Lower leg skin (tissue), 4 donors: ENCODE measurements at regions not wholly inside any gene's neighbourhood (a gene's known extent, or its start where the extent isn't known, plus 50 kb on each side); places are given as distances from the start of the nearest gene placed in this dataset.

Experiments
- DNase-seq, 2 donors: peaks; one replicate each; pipeline ENCODE4 v3.0.0-alpha.2; 2019; ENCODE audit warnings: low spot score in 2 of 2
- H3K4me3 ChIP-seq: fragments of 200-600 bp; sonication (generic); 2 replicates; pipeline ENCODE4 v1.5.1; 2017; ENCODE audit warnings: mild to moderate bottlenecking, low read depth; ENCODE audit not compliant: poor library complexity, severe bottlenecking
- POLR2A ChIP-seq, 2 donors: fragments of 450-650 bp; IDR thresholded peaks; one replicate each; pipeline ENCODE4 v1.6.1; 2016 to 2017; ENCODE audit warnings: antibody characterized with exemption in 2 of 2, mild to moderate bottlenecking in 1 of 2, moderate library complexity in 1 of 2
- WGBS, 2 donors: methylation state at CpG; one replicate each; pipeline ENCODE4 v1.1.5; 2018; 5-methylcytosine and 5-hydroxymethylcytosine counted together
- intact Hi-C: fragments of 100-400 bp; cut with DNase I; formaldehyde crosslinking; loops from one replicate; pipeline ENCODE4 v1.15.0; 2023; ENCODE audit warnings: low total_unique reads
- TF ChIP-seq, protein P1 (sequence below), 3 donors: fragments of 450-650 bp; IDR thresholded peaks; one replicate each; pipeline ENCODE4 v1.5.1; 2016; ENCODE audit warnings: antibody characterized with exemption in 3 of 3, mild to moderate bottlenecking in 3 of 3, moderate library complexity in 2 of 3

DNA sequence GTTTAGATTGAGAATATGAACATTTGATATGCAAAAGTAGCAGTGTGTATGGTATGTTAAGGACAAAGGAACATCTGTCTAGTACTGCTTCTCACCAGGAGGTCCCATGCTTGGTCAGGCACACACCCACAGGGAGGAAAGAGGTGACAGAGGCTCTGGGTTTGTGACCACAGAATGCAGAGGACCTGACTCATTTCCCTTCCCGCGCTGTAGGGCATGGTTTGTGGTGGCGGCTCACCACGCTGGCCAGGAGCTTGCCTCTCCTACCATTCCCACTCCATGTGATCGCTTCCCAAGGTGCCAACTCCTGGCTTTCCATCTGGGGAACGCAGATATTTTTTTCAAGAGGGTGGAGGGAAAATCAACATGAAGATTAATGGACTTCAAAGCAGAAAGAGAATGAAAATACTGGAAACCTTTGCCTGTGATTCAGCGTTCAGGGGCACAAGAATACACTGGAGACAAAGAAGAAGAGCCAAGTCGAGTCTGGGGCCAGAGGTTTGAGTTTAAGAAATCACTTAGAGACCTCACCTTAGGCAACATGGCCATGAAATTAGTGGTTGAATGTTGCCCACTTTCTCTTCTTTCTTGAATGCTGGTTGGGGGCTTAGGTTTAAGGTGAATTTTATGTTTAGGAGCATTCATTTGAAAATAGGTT lies 477.8 kb downstream of the CCDC171 start:
- no peak overlapping the region for H3K4me3 ChIP-seq
- DNase-seq: no peak
- intact Hi-C loops: no loop called here
- 61 to 77% methylated on average over 8 of the region's 8 CpGs for WGBS, 2 donors
- TF ChIP-seq, protein P1, sequence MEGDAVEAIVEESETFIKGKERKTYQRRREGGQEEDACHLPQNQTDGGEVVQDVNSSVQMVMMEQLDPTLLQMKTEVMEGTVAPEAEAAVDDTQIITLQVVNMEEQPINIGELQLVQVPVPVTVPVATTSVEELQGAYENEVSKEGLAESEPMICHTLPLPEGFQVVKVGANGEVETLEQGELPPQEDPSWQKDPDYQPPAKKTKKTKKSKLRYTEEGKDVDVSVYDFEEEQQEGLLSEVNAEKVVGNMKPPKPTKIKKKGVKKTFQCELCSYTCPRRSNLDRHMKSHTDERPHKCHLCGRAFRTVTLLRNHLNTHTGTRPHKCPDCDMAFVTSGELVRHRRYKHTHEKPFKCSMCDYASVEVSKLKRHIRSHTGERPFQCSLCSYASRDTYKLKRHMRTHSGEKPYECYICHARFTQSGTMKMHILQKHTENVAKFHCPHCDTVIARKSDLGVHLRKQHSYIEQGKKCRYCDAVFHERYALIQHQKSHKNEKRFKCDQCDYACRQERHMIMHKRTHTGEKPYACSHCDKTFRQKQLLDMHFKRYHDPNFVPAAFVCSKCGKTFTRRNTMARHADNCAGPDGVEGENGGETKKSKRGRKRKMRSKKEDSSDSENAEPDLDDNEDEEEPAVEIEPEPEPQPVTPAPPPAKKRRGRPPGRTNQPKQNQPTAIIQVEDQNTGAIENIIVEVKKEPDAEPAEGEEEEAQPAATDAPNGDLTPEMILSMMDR (IDR thresholded peaks at IDR 0.05): no peak
- TF ChIP-seq POLR2A (IDR thresholded peaks at IDR 0.05): no peak

DNA sequence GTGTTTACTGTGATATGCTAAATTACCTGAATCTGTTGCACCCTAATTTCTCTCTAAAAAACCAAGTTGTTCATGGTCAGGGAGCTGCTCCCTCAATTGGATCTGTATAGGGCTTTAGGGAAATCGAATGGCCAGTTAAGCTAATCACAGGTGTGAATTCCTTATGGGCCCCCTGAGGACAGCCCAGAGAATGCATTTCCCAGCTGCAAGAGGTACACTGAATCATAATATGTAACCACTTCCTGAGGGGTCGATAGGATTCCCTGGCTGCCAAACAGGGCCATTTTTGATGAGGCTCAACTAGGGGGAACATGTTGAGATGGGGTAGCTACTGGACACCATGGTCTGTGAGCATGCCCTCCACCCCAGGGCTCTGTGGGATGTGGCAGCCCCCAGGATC lies 478.6 kb downstream of the CCDC171 start:
- no peak for DNase-seq
- TF ChIP-seq POLR2A (IDR thresholded peaks at IDR 0.05): no peak
- TF ChIP-seq, protein P1 (IDR thresholded peaks at IDR 0.05): no peak
- no peak overlapping the region for H3K4me3 ChIP-seq
- WGBS, 2 donors: 56 to 58% methylated on average over 2 of the region's 2 CpGs
- intact Hi-C loops: no loop called here

GRCh38 chr9:16031971-16032370 lies 479.1 kb downstream of the CCDC171 start:
- H3K4me3 ChIP-seq: no peak overlapping the region
- TF ChIP-seq POLR2A (IDR thresholded peaks at IDR 0.05): no peak
- TF ChIP-seq, protein P1 (IDR thresholded peaks at IDR 0.05): no peak
- DNase-seq: no peak
- 65 to 71% methylated on average over 6 of the region's 6 CpGs for WGBS, 2 donors
- intact Hi-C loops: no loop called here

GRCh38 chr9:16032799-16033198 lies 480.0 kb downstream of the CCDC171 start:
- H3K4me3 ChIP-seq: no peak overlapping the region
- TF ChIP-seq, protein P1 (IDR thresholded peaks at IDR 0.05): no peak
- TF ChIP-seq POLR2A (IDR thresholded peaks at IDR 0.05): no peak
- no peak for DNase-seq
- intact Hi-C loops: no loop called here
- 85 to 92% methylated on average over 2 of the region's 2 CpGs for WGBS, 2 donors

DNA sequence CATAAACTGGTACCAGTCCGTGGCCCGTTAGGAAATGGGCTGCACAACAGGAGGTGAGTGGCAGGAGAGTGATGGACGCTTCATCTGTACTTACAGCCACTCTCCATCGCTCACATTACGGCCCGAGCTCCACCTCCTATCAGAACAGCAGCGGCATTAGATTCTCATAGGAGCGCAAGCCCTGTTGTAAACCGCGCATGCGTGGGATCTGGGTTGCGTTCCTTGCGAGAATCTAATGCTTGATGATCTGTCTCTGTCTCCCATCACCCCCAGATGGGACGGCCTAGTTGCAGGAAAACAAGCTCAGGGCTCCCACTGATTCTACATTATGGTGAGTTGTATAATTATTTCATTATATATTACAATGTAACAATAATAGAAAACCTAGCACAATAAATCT lies 480.4 kb downstream of the CCDC171 start:
- 91% methylated on average over 14 of the region's 14 CpGs for WGBS, 2 donors
- no peak for TF ChIP-seq POLR2A (IDR thresholded peaks at IDR 0.05)
- TF ChIP-seq, protein P1 (IDR thresholded peaks at IDR 0.05): no peak
- intact Hi-C loops: no loop called here
- no peak overlapping the region for H3K4me3 ChIP-seq
- no peak for DNase-seq
